C4-2B (cell line): ENCODE measurements at regions not wholly inside any gene's neighbourhood (a gene's known extent, or its start where the extent isn't known, plus 50 kb on each side); places are given as distances from the start of the nearest gene placed in this dataset.

ENCODE experiments used
- CTCF ChIP-seq: fragments of 450-650 bp; conservative IDR thresholded peaks from 2 replicates; pipeline ENCODE4 v1.5.1; 2017; ENCODE audit warnings: mild to moderate bottlenecking
- ZFX ChIP-seq: fragments of 450-650 bp; IDR thresholded peaks from 2 replicates; pipeline ENCODE4 v1.6.1; 2017

GRCh38 chr11:104465321-104465720 lies 301.4 kb upstream of the PDGFD start:
- no peak for TF ChIP-seq CTCF
- no peak for TF ChIP-seq ZFX
